Calu3 (cell line): ENCODE measurements at regions not wholly inside any gene's neighbourhood (a gene's known extent, or its start where the extent isn't known, plus 50 kb on each side); places are given as distances from the start of the nearest gene placed in this dataset.

Experiments
- BruUV-seq: library from RNA; stranded (reverse); fragments of 400-500 nt; replicated peaks from 2 replicates; lab custom pipeline; 2021; lab: Mats Ljungman, UMichigan
- CTCF ChIA-PET: fragments of 300-600 bp; sonication (Branson Sonifier 250); formaldehyde crosslinking; loops from one replicate; lab custom pipeline; 2022; ENCODE audit warnings: antibody characterized with exemption; lab: Charles Lee
- DNase-seq: peaks from one replicate; pipeline ENCODE4 v3.0.0; 2022
- H3K27ac Mint-ChIP-seq: one replicate; pipeline ENCODE4 v1.8.0; 2022; ENCODE audit warnings: mixed read lengths; ENCODE audit not compliant: unreplicated experiment
- H3K27me3 Mint-ChIP-seq: one replicate; pipeline ENCODE4 v1.8.0; 2022; ENCODE audit warnings: mixed read lengths; ENCODE audit not compliant: unreplicated experiment
- H3K36me3 Mint-ChIP-seq: one replicate; pipeline ENCODE4 v1.8.0; 2022; ENCODE audit warnings: mild to moderate bottlenecking, moderate library complexity, mixed read lengths; ENCODE audit not compliant: insufficient read depth, unreplicated experiment
- H3K4me1 Mint-ChIP-seq: one replicate; pipeline ENCODE4 v1.8.0; 2022; ENCODE audit warnings: mild to moderate bottlenecking, low read depth, mixed read lengths; ENCODE audit not compliant: unreplicated experiment
- H3K4me3 Mint-ChIP-seq: one replicate; pipeline ENCODE4 v1.8.0; 2022; ENCODE audit warnings: mild to moderate bottlenecking, low read depth, moderate library complexity, mixed read lengths; ENCODE audit not compliant: unreplicated experiment
- H3K9me3 Mint-ChIP-seq: one replicate; pipeline ENCODE4 v1.8.0; 2022; ENCODE audit warnings: low read depth, mixed read lengths; ENCODE audit not compliant: unreplicated experiment
- intact Hi-C: fragments of 100-400 bp; cut with micrococcal nuclease; formaldehyde crosslinking; loops from one replicate; pipeline ENCODE4 v1.10.0; 2022; ENCODE audit not compliant: unreplicated experiment
- TF ChIP-seq, protein P1 (sequence below): fragments of 200-600 bp; IDR thresholded peaks from one replicate; pipeline ENCODE4 v1.8.0; 2022; ENCODE audit warnings: antibody characterized with exemption; ENCODE audit not compliant: unreplicated experiment

DNA sequence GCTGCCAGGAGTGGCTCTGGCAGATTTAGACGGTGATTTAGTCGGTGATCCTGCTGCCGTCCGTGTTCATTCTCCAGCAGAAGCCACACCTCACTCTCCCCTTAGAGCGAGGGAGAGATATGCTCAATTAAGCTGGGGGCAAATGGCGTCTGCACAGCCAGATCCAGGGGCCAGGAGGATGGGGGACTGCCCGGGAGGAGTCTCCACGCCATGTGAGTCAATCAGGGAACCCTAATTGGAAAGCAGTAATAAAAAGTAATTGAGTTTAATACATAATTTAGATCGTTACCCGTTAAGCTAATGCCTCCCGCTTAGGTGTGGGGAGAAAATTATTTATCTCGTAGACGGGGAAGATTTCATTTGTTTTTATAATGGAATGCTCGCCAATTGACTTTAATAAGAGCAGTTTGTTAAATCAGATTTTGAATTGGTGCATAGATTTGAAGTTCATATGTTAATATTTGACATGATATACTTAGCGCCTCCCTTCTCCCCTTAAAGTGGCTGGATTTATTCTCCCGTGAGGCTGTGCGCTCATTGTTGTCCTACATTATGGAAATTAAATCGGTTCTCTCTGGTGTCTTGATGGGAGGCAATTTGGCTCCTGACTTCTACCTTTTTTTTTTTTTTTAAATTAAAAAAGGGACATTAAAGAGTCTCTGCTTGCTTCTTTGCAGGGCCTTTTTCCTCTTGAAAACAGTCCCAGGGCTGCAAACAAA, 104.9 kb upstream of the C14orf180 start:
- intact Hi-C loops, result no loop called here
- H3K27me3 Mint-ChIP-seq, result peaks cover 74% of the 10 kb centered on the region
- DNase-seq, result no peak
- H3K4me3 Mint-ChIP-seq, result no peak overlapping the region
- TF ChIP-seq, protein P1, sequence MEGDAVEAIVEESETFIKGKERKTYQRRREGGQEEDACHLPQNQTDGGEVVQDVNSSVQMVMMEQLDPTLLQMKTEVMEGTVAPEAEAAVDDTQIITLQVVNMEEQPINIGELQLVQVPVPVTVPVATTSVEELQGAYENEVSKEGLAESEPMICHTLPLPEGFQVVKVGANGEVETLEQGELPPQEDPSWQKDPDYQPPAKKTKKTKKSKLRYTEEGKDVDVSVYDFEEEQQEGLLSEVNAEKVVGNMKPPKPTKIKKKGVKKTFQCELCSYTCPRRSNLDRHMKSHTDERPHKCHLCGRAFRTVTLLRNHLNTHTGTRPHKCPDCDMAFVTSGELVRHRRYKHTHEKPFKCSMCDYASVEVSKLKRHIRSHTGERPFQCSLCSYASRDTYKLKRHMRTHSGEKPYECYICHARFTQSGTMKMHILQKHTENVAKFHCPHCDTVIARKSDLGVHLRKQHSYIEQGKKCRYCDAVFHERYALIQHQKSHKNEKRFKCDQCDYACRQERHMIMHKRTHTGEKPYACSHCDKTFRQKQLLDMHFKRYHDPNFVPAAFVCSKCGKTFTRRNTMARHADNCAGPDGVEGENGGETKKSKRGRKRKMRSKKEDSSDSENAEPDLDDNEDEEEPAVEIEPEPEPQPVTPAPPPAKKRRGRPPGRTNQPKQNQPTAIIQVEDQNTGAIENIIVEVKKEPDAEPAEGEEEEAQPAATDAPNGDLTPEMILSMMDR, result no peak
- no peaks in the 10 kb centered on the region for H3K9me3 Mint-ChIP-seq
- no peaks in the 10 kb centered on the region for H3K4me1 Mint-ChIP-seq
- H3K36me3 Mint-ChIP-seq, result no peaks in the 10 kb centered on the region
- CTCF ChIA-PET, result no interaction called here
- no TSS peak for BruUV-seq
- H3K27ac Mint-ChIP-seq, result no peak overlapping the region

DNA sequence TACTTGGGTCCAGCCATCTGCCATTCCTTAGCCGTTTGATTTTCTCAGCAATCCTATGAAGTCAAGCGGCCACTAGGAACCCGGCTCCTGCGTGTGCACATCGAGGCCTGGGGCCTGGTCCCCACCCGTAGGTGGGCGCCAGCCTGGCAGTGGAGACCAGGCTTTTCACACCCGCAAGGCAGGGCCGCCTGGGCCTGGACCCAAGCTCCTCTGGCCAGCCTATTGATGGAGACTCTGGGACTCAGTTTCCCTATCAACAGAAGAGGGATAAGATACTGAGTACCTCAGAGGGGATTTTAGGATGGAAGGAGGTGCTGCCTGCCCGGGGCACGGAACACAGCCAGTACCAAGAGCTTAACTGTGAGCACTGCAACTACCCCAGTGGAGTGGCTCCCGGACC, 104.3 kb upstream of the C14orf180 start:
- no peaks in the 10 kb centered on the region for H3K36me3 Mint-ChIP-seq
- intact Hi-C loops, result no loop called here
- H3K4me3 Mint-ChIP-seq, result no peak overlapping the region
- no peak overlapping the region for H3K27ac Mint-ChIP-seq
- H3K27me3 Mint-ChIP-seq, result peaks cover 74% of the 10 kb centered on the region
- TF ChIP-seq, protein P1, result no peak
- BruUV-seq, result no TSS peak
- H3K9me3 Mint-ChIP-seq, result no peaks in the 10 kb centered on the region
- no peaks in the 10 kb centered on the region for H3K4me1 Mint-ChIP-seq
- no peak for DNase-seq
- CTCF ChIA-PET, result no interaction called here

DNA sequence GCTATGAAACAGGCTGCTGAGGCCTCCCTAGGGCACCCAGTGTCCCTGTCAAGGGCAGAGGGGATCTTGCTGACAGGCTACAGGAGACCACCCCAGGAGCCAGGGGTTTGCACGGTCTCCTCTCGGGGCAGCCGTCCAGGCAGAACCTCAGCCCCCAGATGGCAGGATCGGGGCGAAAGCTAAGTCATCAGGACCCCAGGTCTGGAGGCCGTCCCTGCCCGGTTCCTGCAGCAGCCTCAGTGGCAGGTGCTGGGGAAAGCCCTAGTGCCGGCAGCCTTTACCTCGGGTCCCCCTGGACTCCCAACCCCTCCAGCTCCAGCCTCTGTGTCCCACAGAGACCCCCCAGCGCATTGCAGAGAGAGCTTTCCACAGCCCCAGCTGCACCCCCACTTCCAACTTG, 103.8 kb upstream of the C14orf180 start:
- Mint-ChIP-seq H3K27ac (no peak overlapping the region), H3K4me1 (no peaks in the 10 kb centered on the region), H3K27me3 (peaks cover 76% of the 10 kb centered on the region), H3K4me3 (no peak overlapping the region), H3K36me3 (no peaks in the 10 kb centered on the region), H3K9me3 (no peaks in the 10 kb centered on the region)
- intact Hi-C loops, result no loop called here
- no peak for DNase-seq
- TF ChIP-seq, protein P1, result no peak
- CTCF ChIA-PET, result no interaction called here
- no TSS peak for BruUV-seq

DNA sequence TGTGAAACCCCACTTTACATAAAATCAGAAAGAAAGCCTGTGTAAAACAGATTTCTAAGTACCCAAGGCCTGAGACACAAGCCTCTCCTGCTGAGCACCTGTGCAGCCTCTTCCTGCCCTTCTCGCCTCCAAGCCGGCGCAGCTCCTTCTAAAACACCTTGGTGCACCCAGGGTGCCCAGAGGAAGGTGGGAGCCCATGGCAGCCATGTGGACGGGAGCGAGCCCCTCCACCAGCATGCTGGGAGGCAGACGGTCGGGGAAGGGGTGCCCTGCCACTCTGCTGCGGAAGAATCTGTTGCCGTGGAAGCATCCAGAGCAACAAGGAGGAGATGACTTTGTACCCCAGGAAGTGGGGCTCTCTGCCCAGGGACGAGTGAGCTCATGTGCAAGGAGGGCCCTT, 103.1 kb upstream of the C14orf180 start:
- no peaks in the 10 kb centered on the region for H3K9me3 Mint-ChIP-seq
- no peaks in the 10 kb centered on the region for H3K4me1 Mint-ChIP-seq
- H3K4me3 Mint-ChIP-seq, result no peak overlapping the region
- H3K27me3 Mint-ChIP-seq, result peaks cover 76% of the 10 kb centered on the region
- TF ChIP-seq, protein P1, result no peak
- intact Hi-C loops, result no loop called here
- no peak for DNase-seq
- BruUV-seq, result no TSS peak
- H3K36me3 Mint-ChIP-seq, result no peaks in the 10 kb centered on the region
- no peak overlapping the region for H3K27ac Mint-ChIP-seq
- CTCF ChIA-PET, result no interaction called here
